ENCODE measurements at regions not wholly inside any gene's neighbourhood (a gene's known extent, or its start where the extent isn't known, plus 50 kb on each side); places are given as distances from the start of the nearest gene placed in this dataset.

DNA sequence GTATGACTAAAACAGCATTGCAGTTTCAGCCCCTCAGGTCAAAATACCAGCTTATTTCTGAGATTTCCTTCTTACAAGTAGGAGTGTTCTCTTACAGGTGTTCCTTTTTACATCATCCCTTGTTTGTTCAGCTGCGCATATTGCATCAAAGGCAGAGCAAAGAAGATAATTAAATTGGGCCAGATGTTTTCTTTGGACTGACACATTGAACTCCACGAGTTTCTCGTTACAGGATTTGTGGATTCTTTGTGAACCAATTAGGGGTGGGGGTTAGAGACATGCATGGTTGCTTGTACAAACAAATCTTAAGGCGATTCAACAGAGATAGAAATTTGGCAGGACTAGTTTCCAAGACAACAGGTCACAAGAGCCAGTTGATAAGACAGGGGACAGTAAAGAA lies 95.7 kb downstream of the SPANXN4 start:
- Mint-ChIP-seq H3K27ac (ENCODE audit: unreplicated experiment) (no peak overlapping the region), H3K9me3 (ENCODE audit: unreplicated experiment) (no peaks in the 10 kb centered on the region), H3K27me3 (ENCODE audit: low read depth, unreplicated experiment) (peaks cover 1% of the 10 kb centered on the region), H3K4me1 (ENCODE audit: low read depth, unreplicated experiment) (no peaks in the 10 kb centered on the region), H3K36me3 (ENCODE audit: low read depth, unreplicated experiment) (no peaks in the 10 kb centered on the region), H3K4me3 (ENCODE audit: unreplicated experiment) (no peak overlapping the region)
- DNase-seq (ENCODE audit: low read depth) (no peak), FAIRE-seq (peak; percentile 43)
- Histone ChIP-seq H3K36me3 (ENCODE audit: insufficient read depth, low read length) (no peaks in the 10 kb centered on the region), H3K4me3 (ENCODE audit: insufficient read depth, low read depth, low read length) (no peak overlapping the region), H3K79me2 (ENCODE audit: insufficient read depth, low read length) (no peaks in the 10 kb centered on the region), H2AFZ (ENCODE audit: low read depth, low read length) (no peak overlapping the region), H3K9me3 (ENCODE audit: insufficient read depth, low read depth, low read length) (no peaks in the 10 kb centered on the region), H3K4me2 (ENCODE audit: low read length) (no peak overlapping the region), H3K27me3 (ENCODE audit: insufficient read depth, low read length) (no peaks in the 10 kb centered on the region), H3K4me1 (ENCODE audit: insufficient read depth, low read length) (no peaks in the 10 kb centered on the region), H3K27ac (ENCODE audit: low read depth, low read length) (no peak overlapping the region), H4K20me1 (ENCODE audit: insufficient read depth, low read length) (no peaks in the 10 kb centered on the region), H3K9ac (ENCODE audit: low read length) (no peak overlapping the region)
- TF ChIP-seq, protein P1, sequence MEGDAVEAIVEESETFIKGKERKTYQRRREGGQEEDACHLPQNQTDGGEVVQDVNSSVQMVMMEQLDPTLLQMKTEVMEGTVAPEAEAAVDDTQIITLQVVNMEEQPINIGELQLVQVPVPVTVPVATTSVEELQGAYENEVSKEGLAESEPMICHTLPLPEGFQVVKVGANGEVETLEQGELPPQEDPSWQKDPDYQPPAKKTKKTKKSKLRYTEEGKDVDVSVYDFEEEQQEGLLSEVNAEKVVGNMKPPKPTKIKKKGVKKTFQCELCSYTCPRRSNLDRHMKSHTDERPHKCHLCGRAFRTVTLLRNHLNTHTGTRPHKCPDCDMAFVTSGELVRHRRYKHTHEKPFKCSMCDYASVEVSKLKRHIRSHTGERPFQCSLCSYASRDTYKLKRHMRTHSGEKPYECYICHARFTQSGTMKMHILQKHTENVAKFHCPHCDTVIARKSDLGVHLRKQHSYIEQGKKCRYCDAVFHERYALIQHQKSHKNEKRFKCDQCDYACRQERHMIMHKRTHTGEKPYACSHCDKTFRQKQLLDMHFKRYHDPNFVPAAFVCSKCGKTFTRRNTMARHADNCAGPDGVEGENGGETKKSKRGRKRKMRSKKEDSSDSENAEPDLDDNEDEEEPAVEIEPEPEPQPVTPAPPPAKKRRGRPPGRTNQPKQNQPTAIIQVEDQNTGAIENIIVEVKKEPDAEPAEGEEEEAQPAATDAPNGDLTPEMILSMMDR (IDR thresholded peaks at IDR 0.05; ENCODE audit: insufficient read depth, low read depth, low read length): no peak
- TF ChIP-seq EZH2 (IDR thresholded peaks at IDR 0.05; ENCODE audit: insufficient read depth, low read length): no peak

DNA sequence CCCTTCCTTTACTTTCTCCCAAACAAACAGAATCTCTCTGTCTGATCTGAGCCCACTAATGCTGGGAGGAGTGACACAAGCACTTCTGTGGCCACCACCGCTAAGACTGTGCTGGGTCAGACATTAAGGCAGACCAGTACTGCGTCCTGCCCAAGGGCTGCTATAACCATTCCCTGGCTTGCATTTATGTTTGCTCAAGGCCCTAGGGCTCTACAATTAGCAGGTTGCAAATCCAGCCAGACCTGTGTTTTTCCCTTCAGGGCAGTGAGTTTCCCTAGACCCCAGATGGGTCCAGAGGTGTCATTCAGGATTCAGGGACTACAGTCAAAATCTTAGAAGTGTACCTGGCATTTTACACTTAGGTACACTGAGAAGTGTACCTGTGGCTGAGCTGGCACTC lies 89.7 kb downstream of the SPANXN4 start:
- Histone ChIP-seq H3K9ac (ENCODE audit: low read length) (no peak overlapping the region), H3K27ac (ENCODE audit: low read depth, low read length) (no peak overlapping the region), H2AFZ (ENCODE audit: low read depth, low read length) (no peak overlapping the region), H3K36me3 (ENCODE audit: insufficient read depth, low read length) (no peaks in the 10 kb centered on the region), H3K4me1 (ENCODE audit: insufficient read depth, low read length) (no peaks in the 10 kb centered on the region), H4K20me1 (ENCODE audit: insufficient read depth, low read length) (no peaks in the 10 kb centered on the region), H3K9me3 (ENCODE audit: insufficient read depth, low read depth, low read length) (no peaks in the 10 kb centered on the region), H3K4me2 (ENCODE audit: low read length) (no peak overlapping the region), H3K79me2 (ENCODE audit: insufficient read depth, low read length) (no peaks in the 10 kb centered on the region), H3K4me3 (ENCODE audit: insufficient read depth, low read depth, low read length) (no peak overlapping the region), H3K27me3 (ENCODE audit: insufficient read depth, low read length) (no peaks in the 10 kb centered on the region)
- Mint-ChIP-seq H3K36me3 (ENCODE audit: low read depth, unreplicated experiment) (no peaks in the 10 kb centered on the region), H3K27me3 (ENCODE audit: low read depth, unreplicated experiment) (peaks cover 1% of the 10 kb centered on the region), H3K4me1 (ENCODE audit: low read depth, unreplicated experiment) (no peaks in the 10 kb centered on the region), H3K9me3 (ENCODE audit: unreplicated experiment) (no peaks in the 10 kb centered on the region), H3K4me3 (ENCODE audit: unreplicated experiment) (no peak overlapping the region), H3K27ac (ENCODE audit: unreplicated experiment) (no peak overlapping the region)
- FAIRE-seq (no peak), DNase-seq (ENCODE audit: low read depth) (no peak)
- TF ChIP-seq, protein P1 (IDR thresholded peaks at IDR 0.05; ENCODE audit: insufficient read depth, low read depth, low read length): no peak
- TF ChIP-seq EZH2 (IDR thresholded peaks at IDR 0.05; ENCODE audit: insufficient read depth, low read length): no peak

DNA sequence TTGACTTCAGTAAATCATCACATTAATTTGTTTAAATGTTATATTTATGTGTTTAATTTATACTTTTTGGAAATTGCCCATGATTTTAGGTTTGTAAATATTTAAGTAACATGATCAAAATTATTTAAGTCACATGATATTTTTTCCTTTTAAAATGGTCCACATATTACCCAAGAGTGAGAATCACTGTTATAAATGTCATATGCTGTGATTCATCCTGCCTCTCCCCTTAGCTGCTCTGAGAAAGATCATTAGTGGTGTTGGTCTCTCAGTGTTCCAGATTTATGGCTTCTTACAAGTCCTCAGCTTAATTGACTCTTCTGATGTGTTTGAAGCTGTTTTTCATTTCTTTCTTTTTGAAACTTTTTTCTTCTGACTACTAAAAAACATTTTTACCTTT lies 70.1 kb downstream of the SPANXN4 start:
- Histone ChIP-seq H3K79me2 (ENCODE audit: insufficient read depth, low read length) (no peaks in the 10 kb centered on the region), H3K9ac (ENCODE audit: low read length) (no peak overlapping the region), H3K36me3 (ENCODE audit: insufficient read depth, low read length) (no peaks in the 10 kb centered on the region), H3K27ac (ENCODE audit: low read depth, low read length) (no peak overlapping the region), H2AFZ (ENCODE audit: low read depth, low read length) (no peak overlapping the region), H4K20me1 (ENCODE audit: insufficient read depth, low read length) (no peaks in the 10 kb centered on the region), H3K4me2 (ENCODE audit: low read length) (no peak overlapping the region), H3K4me3 (ENCODE audit: insufficient read depth, low read depth, low read length) (no peak overlapping the region), H3K27me3 (ENCODE audit: insufficient read depth, low read length) (no peaks in the 10 kb centered on the region), H3K9me3 (ENCODE audit: insufficient read depth, low read depth, low read length) (no peaks in the 10 kb centered on the region), H3K4me1 (ENCODE audit: insufficient read depth, low read length) (no peaks in the 10 kb centered on the region)
- no peaks in the 10 kb centered on the region for H3K9me3 Mint-ChIP-seq (ENCODE audit: unreplicated experiment)
- FAIRE-seq (peak; percentile 26), DNase-seq (ENCODE audit: low read depth) (no peak)
- no peak for TF ChIP-seq EZH2 (IDR thresholded peaks at IDR 0.05; ENCODE audit: insufficient read depth, low read length)
- TF ChIP-seq, protein P1 (IDR thresholded peaks at IDR 0.05; ENCODE audit: insufficient read depth, low read depth, low read length): no peak
- no peaks in the 10 kb centered on the region for H3K27me3 Mint-ChIP-seq (ENCODE audit: low read depth, unreplicated experiment)
- H3K4me3 Mint-ChIP-seq (ENCODE audit: unreplicated experiment): no peak overlapping the region
- H3K4me1 Mint-ChIP-seq (ENCODE audit: low read depth, unreplicated experiment): no peaks in the 10 kb centered on the region
- no peak overlapping the region for H3K27ac Mint-ChIP-seq (ENCODE audit: unreplicated experiment)
- no peaks in the 10 kb centered on the region for H3K36me3 Mint-ChIP-seq (ENCODE audit: low read depth, unreplicated experiment)
